ENCODE measurements at regions not wholly inside any gene's neighbourhood (a gene's known extent, or its start where the extent isn't known, plus 50 kb on each side); places are given as distances from the start of the nearest gene placed in this dataset.

DNA sequence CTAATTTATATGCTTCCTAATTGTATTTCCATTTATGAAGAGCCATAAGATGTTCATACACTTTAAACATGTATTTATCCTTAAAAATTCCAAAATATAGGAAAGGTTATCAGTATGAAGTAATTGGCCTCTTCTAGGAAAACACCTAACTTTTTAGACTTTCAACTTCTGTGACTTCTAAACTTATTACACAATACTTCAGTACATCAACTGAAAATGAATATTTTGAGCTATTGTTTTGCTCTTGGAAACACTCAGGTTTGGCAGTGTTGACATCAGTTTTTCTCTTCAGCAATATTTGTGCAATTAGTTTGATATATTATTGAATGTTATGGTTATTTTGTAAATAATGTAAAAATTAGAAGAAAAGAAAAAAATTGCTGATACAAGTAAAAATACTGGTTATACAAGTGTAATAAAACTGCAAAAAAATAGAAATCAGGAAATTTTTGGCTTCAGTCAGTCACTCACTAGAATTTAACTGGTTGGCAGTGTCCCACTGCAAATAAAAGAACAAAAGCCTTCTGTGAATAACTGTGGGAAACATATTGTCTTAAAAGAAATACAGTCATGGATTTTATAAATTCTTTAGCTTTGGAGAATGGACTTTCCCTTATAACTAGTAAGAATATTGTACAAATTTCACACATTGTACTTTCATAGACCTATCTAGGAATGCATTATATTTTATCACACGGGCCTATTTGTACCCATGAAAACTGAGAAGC, 635.9 kb downstream of the TLE1 start:
- dilution Hi-C loops (cut with MboI; ENCODE audit: extremely low pct_ligation_motif_present, low sequenced_read_pairs) (no loop called here), intact Hi-C loops (cut with micrococcal nuclease) (no loop called here)
- no peak overlapping the region for H2AFZ ChIP-seq (ENCODE audit: low read depth, low read length)
- H3K27me3 ChIP-seq (ENCODE audit: control insufficient read depth in 2 of 2, insufficient read depth in 2 of 2, low read length in 2 of 2): no peaks in the 10 kb centered on the region
- H3K4me1 ChIP-seq (ENCODE audit: control insufficient read depth, extremely low read depth, insufficient read depth, low read length): no peaks in the 10 kb centered on the region
- no peak overlapping the region for H3K4me2 ChIP-seq (ENCODE audit: insufficient read depth, low read length)
- H3K79me2 ChIP-seq (ENCODE audit: control insufficient read depth, insufficient read depth, low read length): no peaks in the 10 kb centered on the region
- ChIA-PET CTCF (interaction anchor here (1.3 kb wide), 1 partner anchor 10 kb away, joined by 3 read pairs; no protein-coding TSS in a partner anchor), POLR2A (no interaction called here)
- H3K36me3 ChIP-seq (ENCODE audit: control insufficient read depth in 2 of 2, extremely low read depth in 1 of 2, insufficient read depth in 2 of 2, low read length in 2 of 2): no peaks in the 10 kb centered on the region
- DNase-seq (ENCODE audit: low read depth, low spot score): no peak
- H3K9ac ChIP-seq (replicated peaks; ENCODE audit: extremely low read depth, insufficient read depth, low read length): no peak overlapping the region
- H4K20me1 ChIP-seq (replicated peaks; ENCODE audit: control insufficient read depth, extremely low read depth, insufficient read depth, low read length): no peaks in the 10 kb centered on the region
- no peaks in the 10 kb centered on the region for H3K9me1 ChIP-seq (replicated peaks; ENCODE audit: control insufficient read depth, extremely low read depth, insufficient read depth, low read length)
- FAIRE-seq: no peak
- BruUV-seq (replicated peaks): no TSS peak
- no peak for TF ChIP-seq GATA2 (IDR thresholded peaks at IDR 0.05; ENCODE audit: insufficient read depth, insufficient read length, low read depth, low read length)
- TF ChIP-seq POLR2AphosphoS5 (IDR thresholded peaks at IDR 0.05; ENCODE audit: insufficient read depth, low read depth, low read length): no peak
- no peak for TF ChIP-seq POLR2A (IDR thresholded peaks at IDR 0.05; ENCODE audit: low read depth, low read length)
- no peak for TF ChIP-seq CTCF (IDR thresholded peaks at IDR 0.05; ENCODE audit: extremely low read depth in 1 of 2, insufficient read depth in 1 of 2, low read depth in 1 of 2, low read length in 2 of 2)
- no peak for TF ChIP-seq JUN (IDR thresholded peaks at IDR 0.05; ENCODE audit: borderline replicate concordance, insufficient read depth, insufficient read length, low read depth)
- TF ChIP-seq MAX (IDR thresholded peaks at IDR 0.05; ENCODE audit: insufficient read depth, insufficient read length): no peak
- TF ChIP-seq MYC (IDR thresholded peaks at IDR 0.05; ENCODE audit: low read depth, low read length): no peak
- no peak for TF ChIP-seq FOS (IDR thresholded peaks at IDR 0.05; ENCODE audit: borderline replicate concordance, insufficient read depth, low read length)
- no peak for TF ChIP-seq EZH2 (IDR thresholded peaks at IDR 0.05; ENCODE audit: borderline replicate concordance, low read depth, low read length, severe bottlenecking)
- H3K4me3 ChIP-seq (replicated peaks in 1 of 3; ENCODE audit: insufficient read depth in 1 of 3, low read depth in 1 of 3, low read length in 3 of 3): no peak overlapping the region
- H3K27ac ChIP-seq (ENCODE audit: insufficient read depth, low read depth, low read length): no peak overlapping the region
- H3K9me3 ChIP-seq (replicated peaks; ENCODE audit: control insufficient read depth, insufficient read depth, low read length): no peaks in the 10 kb centered on the region
